ENCODE measurements at regions not wholly inside any gene's neighbourhood (a gene's known extent, or its start where the extent isn't known, plus 50 kb on each side); places are given as distances from the start of the nearest gene placed in this dataset.

- no peaks in the 10 kb centered on the region for H3K27me3 Mint-ChIP-seq
- H3K4me1 Mint-ChIP-seq, result no peaks in the 10 kb centered on the region
- H3K4me3 Mint-ChIP-seq, result no peak overlapping the region
- H3K36me3 Mint-ChIP-seq, result no peaks in the 10 kb centered on the region
- peak overlapping the region in 1 of 3 donors; percentile 27 for H3K27ac Mint-ChIP-seq
- H3K9me3 Mint-ChIP-seq, result peaks cover 0 to 2% (median 0%) of the 10 kb centered on the region in 3 donors
Observed at GRCh38 chr2:16172324-16173175, 232.2 kb downstream of the MYCN start.

- Mint-ChIP-seq H3K9me3 (peaks cover 0 to 2% (median 0%) of the 10 kb centered on the region in 3 donors), H3K27ac (no peak overlapping the region), H3K4me3 (no peak overlapping the region), H3K27me3 (no peaks in the 10 kb centered on the region), H3K4me1 (no peaks in the 10 kb centered on the region), H3K36me3 (no peaks in the 10 kb centered on the region)
Observed at GRCh38 chr2:16171425-16171920, 231.1 kb downstream of the MYCN start.

GRCh38 chr2:16170675-16171424, 230.5 kb downstream of the MYCN start:
- H3K9me3 Mint-ChIP-seq, result peaks cover 0 to 2% (median 0%) of the 10 kb centered on the region in 3 donors
- no peak overlapping the region for H3K27ac Mint-ChIP-seq
- no peaks in the 10 kb centered on the region for H3K36me3 Mint-ChIP-seq
- no peaks in the 10 kb centered on the region for H3K27me3 Mint-ChIP-seq
- H3K4me3 Mint-ChIP-seq, result no peak overlapping the region
- no peaks in the 10 kb centered on the region for H3K4me1 Mint-ChIP-seq

- H3K4me3 Mint-ChIP-seq, result no peak overlapping the region
- H3K36me3 Mint-ChIP-seq, result peaks cover 2% of the 10 kb centered on the region
- H3K27ac Mint-ChIP-seq, result no peak overlapping the region
Observed at GRCh38 chr2:16169381-16169960, 229.1 kb downstream of the MYCN start.

GRCh38 chr2:16168506-16169264, 228.3 kb downstream of the MYCN start:
- Mint-ChIP-seq H3K4me3 (no peak overlapping the region), H3K9me3 (peaks cover 0 to 2% (median 0%) of the 10 kb centered on the region in 3 donors), H3K4me1 (peaks cover 0 to 3% (median 0%) of the 10 kb centered on the region in 3 donors), H3K36me3 (peaks cover 2% of the 10 kb centered on the region), H3K27me3 (no peaks in the 10 kb centered on the region), H3K27ac (no peak overlapping the region)

More at GRCh38 chr2:16169381-16169960, 229.1 kb downstream of the MYCN start:
- Mint-ChIP-seq H3K4me1 (peaks cover 0 to 3% (median 0%) of the 10 kb centered on the region in 3 donors), H3K27me3 (no peaks in the 10 kb centered on the region), H3K9me3 (peaks cover 0 to 2% (median 0%) of the 10 kb centered on the region in 3 donors)

GRCh38 chr2:16167870-16168426, 227.6 kb downstream of the MYCN start:
- no peak overlapping the region for H3K4me3 Mint-ChIP-seq
- no peak overlapping the region for H3K27ac Mint-ChIP-seq
- H3K9me3 Mint-ChIP-seq, result peaks cover 0 to 2% (median 0%) of the 10 kb centered on the region in 3 donors
- peaks cover 2% of the 10 kb centered on the region for H3K36me3 Mint-ChIP-seq
- no peaks in the 10 kb centered on the region for H3K27me3 Mint-ChIP-seq
- peaks cover 0 to 3% (median 0%) of the 10 kb centered on the region in 3 donors for H3K4me1 Mint-ChIP-seq

GRCh38 chr2:16167451-16167861, 227.1 kb downstream of the MYCN start:
- Mint-ChIP-seq H3K4me1 (peaks cover 0 to 3% (median 0%) of the 10 kb centered on the region in 3 donors), H3K9me3 (peaks cover 0 to 2% (median 0%) of the 10 kb centered on the region in 3 donors), H3K27ac (no peak overlapping the region), H3K27me3 (peaks cover under 1% of the 10 kb centered on the region), H3K36me3 (peaks cover 2% of the 10 kb centered on the region), H3K4me3 (no peak overlapping the region)

GRCh38 chr2:16166327-16166981, 226.1 kb downstream of the MYCN start:
- H3K27ac Mint-ChIP-seq, result no peak overlapping the region
- peaks cover 0 to 2% (median 0%) of the 10 kb centered on the region in 3 donors for H3K9me3 Mint-ChIP-seq
- peaks cover 2% of the 10 kb centered on the region for H3K27me3 Mint-ChIP-seq
- H3K36me3 Mint-ChIP-seq, result peaks cover 2% of the 10 kb centered on the region
- H3K4me3 Mint-ChIP-seq, result no peak overlapping the region
- H3K4me1 Mint-ChIP-seq, result peaks cover 0 to 3% (median 0%) of the 10 kb centered on the region in 3 donors

- no peak overlapping the region for H3K4me3 Mint-ChIP-seq
- peaks cover 0 to 2% (median 0%) of the 10 kb centered on the region in 3 donors for H3K9me3 Mint-ChIP-seq
Observed at GRCh38 chr2:16165518-16166326, 225.4 kb downstream of the MYCN start.

GRCh38 chr2:16162491-16163040, 222.2 kb downstream of the MYCN start:
- peaks cover 2% of the 10 kb centered on the region for H3K27me3 Mint-ChIP-seq
- peaks cover 0 to 3% (median 0%) of the 10 kb centered on the region in 3 donors for H3K4me1 Mint-ChIP-seq
- H3K27ac Mint-ChIP-seq, result no peak overlapping the region
- no peaks in the 10 kb centered on the region for H3K9me3 Mint-ChIP-seq
- no peak overlapping the region for H3K4me3 Mint-ChIP-seq
- peaks cover 2% of the 10 kb centered on the region for H3K36me3 Mint-ChIP-seq

More at GRCh38 chr2:16165518-16166326, 225.4 kb downstream of the MYCN start:
- Mint-ChIP-seq H3K4me1 (peaks cover 0 to 3% (median 0%) of the 10 kb centered on the region in 3 donors), H3K36me3 (peaks cover 2% of the 10 kb centered on the region), H3K27ac (no peak overlapping the region), H3K27me3 (peaks cover 2% of the 10 kb centered on the region)

- no peak overlapping the region for H3K4me3 Mint-ChIP-seq
- H3K27me3 Mint-ChIP-seq, result peaks cover 2% of the 10 kb centered on the region
- peaks cover 2% of the 10 kb centered on the region for H3K36me3 Mint-ChIP-seq
- H3K9me3 Mint-ChIP-seq, result no peaks in the 10 kb centered on the region
- peaks cover 0 to 3% (median 0%) of the 10 kb centered on the region in 3 donors for H3K4me1 Mint-ChIP-seq
- no peak overlapping the region for H3K27ac Mint-ChIP-seq
Observed at GRCh38 chr2:16161768-16162490, 221.6 kb downstream of the MYCN start.

- Mint-ChIP-seq H3K4me1 (peaks cover 0 to 3% (median 0%) of the 10 kb centered on the region in 3 donors), H3K27ac (no peak overlapping the region), H3K9me3 (no peaks in the 10 kb centered on the region), H3K27me3 (peaks cover 2% of the 10 kb centered on the region), H3K4me3 (no peak overlapping the region), H3K36me3 (peaks cover 2% of the 10 kb centered on the region)
Observed at GRCh38 chr2:16161085-16161565, 220.8 kb downstream of the MYCN start.
